ENCODE measurements at regions not wholly inside any gene's neighbourhood (a gene's known extent, or its start where the extent isn't known, plus 50 kb on each side); places are given as distances from the start of the nearest gene placed in this dataset.

DNA sequence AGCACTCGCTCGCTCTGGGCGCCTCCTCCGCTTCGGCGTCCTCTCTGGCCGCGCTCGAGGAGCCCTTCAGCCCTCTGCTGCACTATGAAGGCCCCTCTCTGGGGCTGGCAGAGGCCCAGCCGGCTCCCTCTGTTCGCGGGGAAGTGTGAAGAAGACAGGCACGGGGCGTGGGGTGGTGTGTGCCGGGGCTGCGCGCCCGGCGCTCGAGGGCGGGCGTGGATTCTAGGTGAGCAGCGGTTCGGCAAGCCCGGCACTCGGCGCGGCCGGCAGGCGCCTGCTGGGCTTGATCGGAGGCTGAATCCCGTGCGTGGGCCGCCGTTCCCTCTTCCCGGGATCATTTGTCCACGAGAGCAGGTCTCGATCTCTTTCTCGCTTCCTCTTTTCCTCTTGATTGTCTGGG is 153.0 kb downstream of the SLC35B3 start:
- TF ChIP-seq POLR2AphosphoS5 (IDR thresholded peaks at IDR 0.05; ENCODE audit: low read depth, low read length) (no peak), EZH2phosphoT487 (IDR thresholded peaks at IDR 0.05; ENCODE audit: borderline replicate concordance, low read depth) (no peak), FOSL2 (IDR thresholded peaks at IDR 0.05; ENCODE audit: borderline replicate concordance, low read depth) (no peak), NRF1 (IDR thresholded peaks at IDR 0.05; ENCODE audit: low read depth, low read length) (no peak), TEAD4 (IDR thresholded peaks at IDR 0.05; ENCODE audit: borderline replicate concordance, insufficient read depth) (no peak), TAF1 (IDR thresholded peaks at IDR 0.05; ENCODE audit: borderline replicate concordance, low read depth, low read length) (no peak), RFX5 (IDR thresholded peaks at IDR 0.05; ENCODE audit: low read length) (no peak), FOXM1 (IDR thresholded peaks at IDR 0.05; ENCODE audit: low read depth) (no peak), SIN3A (IDR thresholded peaks at IDR 0.05; ENCODE audit: borderline replicate concordance, low read depth, low read length) (no peak), SMC3 (IDR thresholded peaks at IDR 0.05; ENCODE audit: low read depth, low read length) (no peak), JUND (IDR thresholded peaks at IDR 0.05) (no peak)
- TF ChIP-seq, protein P1, sequence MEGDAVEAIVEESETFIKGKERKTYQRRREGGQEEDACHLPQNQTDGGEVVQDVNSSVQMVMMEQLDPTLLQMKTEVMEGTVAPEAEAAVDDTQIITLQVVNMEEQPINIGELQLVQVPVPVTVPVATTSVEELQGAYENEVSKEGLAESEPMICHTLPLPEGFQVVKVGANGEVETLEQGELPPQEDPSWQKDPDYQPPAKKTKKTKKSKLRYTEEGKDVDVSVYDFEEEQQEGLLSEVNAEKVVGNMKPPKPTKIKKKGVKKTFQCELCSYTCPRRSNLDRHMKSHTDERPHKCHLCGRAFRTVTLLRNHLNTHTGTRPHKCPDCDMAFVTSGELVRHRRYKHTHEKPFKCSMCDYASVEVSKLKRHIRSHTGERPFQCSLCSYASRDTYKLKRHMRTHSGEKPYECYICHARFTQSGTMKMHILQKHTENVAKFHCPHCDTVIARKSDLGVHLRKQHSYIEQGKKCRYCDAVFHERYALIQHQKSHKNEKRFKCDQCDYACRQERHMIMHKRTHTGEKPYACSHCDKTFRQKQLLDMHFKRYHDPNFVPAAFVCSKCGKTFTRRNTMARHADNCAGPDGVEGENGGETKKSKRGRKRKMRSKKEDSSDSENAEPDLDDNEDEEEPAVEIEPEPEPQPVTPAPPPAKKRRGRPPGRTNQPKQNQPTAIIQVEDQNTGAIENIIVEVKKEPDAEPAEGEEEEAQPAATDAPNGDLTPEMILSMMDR (IDR thresholded peaks at IDR 0.05) = no peak
- TF ChIP-seq, protein P2, sequence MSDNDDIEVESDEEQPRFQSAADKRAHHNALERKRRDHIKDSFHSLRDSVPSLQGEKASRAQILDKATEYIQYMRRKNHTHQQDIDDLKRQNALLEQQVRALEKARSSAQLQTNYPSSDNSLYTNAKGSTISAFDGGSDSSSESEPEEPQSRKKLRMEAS (IDR thresholded peaks at IDR 0.05; ENCODE audit: low read depth) = no peak
- TF ChIP-seq, protein P3, sequence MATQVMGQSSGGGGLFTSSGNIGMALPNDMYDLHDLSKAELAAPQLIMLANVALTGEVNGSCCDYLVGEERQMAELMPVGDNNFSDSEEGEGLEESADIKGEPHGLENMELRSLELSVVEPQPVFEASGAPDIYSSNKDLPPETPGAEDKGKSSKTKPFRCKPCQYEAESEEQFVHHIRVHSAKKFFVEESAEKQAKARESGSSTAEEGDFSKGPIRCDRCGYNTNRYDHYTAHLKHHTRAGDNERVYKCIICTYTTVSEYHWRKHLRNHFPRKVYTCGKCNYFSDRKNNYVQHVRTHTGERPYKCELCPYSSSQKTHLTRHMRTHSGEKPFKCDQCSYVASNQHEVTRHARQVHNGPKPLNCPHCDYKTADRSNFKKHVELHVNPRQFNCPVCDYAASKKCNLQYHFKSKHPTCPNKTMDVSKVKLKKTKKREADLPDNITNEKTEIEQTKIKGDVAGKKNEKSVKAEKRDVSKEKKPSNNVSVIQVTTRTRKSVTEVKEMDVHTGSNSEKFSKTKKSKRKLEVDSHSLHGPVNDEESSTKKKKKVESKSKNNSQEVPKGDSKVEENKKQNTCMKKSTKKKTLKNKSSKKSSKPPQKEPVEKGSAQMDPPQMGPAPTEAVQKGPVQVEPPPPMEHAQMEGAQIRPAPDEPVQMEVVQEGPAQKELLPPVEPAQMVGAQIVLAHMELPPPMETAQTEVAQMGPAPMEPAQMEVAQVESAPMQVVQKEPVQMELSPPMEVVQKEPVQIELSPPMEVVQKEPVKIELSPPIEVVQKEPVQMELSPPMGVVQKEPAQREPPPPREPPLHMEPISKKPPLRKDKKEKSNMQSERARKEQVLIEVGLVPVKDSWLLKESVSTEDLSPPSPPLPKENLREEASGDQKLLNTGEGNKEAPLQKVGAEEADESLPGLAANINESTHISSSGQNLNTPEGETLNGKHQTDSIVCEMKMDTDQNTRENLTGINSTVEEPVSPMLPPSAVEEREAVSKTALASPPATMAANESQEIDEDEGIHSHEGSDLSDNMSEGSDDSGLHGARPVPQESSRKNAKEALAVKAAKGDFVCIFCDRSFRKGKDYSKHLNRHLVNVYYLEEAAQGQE (IDR thresholded peaks at IDR 0.05; ENCODE audit: low read depth, low read length) = no peak
